Right kidney (tissue), 1 donor: ENCODE measurements at regions not wholly inside any gene's neighbourhood (a gene's known extent, or its start where the extent isn't known, plus 50 kb on each side); places are given as distances from the start of the nearest gene placed in this dataset.
"Not testable (repeated sequence)": the region's sequence is repeated elsewhere in the genome, so short reads cannot be mapped to it uniquely, and the experiment has no call there.

Experiments
- DNase-seq: peaks from one replicate; pipeline ENCODE4 v3.0.0-alpha.2; 2016

DNA sequence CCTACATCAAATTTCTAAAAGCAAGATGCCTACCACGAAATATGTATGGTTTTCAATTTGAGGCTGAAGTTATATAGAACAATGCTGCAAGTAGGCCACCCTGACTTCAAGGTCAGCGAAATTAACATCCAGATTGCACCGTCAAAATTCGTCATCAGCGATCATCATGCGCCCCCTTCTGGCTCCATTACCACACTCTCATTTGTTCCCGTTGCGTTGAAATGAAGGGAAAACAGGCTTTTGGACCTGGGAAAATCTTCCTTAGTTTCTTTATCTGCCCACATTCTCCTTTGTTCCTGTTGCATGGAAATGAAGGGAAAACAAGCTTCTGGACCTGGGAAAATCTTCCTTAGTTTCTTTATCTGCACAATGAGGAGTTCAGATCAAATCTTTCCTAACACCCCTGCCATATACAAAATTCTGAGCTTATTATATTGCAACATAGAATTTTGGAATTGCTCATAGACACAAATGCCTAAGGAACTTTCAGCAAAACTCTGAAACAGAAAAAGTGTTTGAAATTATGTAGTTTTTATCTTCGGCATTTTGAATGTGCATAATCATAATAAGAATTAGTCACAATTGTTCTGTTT, 98.2 kb upstream of the PRKCQ start:
- DNase-seq = peak; percentile 11

DNA sequence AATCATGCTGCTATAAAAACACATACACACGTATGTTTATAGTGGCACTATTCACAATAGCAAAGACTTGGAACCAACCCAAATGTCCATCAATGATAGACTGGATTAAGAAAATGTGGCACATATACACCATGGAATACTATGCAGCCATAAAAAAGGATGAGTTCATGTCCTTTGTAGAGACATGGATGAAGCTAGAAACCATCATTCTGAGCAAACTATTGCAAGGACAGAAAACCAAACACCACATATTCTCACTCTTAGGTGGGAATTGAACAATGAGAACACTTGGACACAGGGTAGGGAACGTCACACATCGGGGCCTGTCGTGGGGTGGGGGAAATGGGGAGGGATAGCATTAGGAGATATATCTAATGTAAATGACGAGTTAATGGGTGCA, 97.1 kb upstream of the PRKCQ start:
- DNase-seq = not testable (repeated sequence)

DNA sequence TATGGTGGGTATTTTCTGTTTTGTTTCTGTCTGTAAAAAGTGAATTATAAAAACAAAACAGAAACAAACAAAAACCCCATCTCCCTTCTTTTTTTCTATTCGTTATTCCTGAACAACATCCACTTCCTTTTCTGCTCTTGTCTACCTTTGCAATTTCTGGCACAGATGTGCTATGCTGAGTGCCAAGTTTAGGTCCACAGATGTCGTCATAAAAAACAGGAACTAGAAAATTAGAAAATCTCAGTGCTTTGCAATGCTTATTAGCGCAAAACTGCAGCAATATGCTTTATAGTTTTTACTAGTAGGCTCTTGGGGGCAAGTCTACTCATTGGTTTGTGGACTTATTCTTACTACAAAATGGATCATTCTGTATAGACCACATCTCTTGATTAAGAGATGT, 94.2 kb upstream of the PRKCQ start:
- DNase-seq = no peak

DNA sequence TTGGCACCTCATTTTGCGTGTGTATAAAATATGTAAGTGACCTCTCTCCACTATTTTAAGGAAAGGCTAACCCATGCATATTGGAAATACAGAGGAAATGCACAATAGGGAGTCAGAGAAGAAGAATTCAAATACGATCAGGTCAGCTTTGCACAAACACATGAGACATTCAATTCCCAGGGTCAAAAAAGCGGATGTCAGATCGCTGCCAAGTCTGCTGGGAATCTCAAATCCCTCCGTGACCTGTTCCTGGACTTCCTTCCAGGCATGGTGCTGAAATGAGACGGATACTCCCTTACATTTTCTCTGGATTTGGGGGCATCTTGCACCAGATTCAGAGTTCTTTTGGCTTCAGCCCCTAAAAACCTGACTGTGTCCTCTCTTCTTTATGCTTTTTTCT, 91.9 kb upstream of the PRKCQ start:
- DNase-seq = no peak

DNA sequence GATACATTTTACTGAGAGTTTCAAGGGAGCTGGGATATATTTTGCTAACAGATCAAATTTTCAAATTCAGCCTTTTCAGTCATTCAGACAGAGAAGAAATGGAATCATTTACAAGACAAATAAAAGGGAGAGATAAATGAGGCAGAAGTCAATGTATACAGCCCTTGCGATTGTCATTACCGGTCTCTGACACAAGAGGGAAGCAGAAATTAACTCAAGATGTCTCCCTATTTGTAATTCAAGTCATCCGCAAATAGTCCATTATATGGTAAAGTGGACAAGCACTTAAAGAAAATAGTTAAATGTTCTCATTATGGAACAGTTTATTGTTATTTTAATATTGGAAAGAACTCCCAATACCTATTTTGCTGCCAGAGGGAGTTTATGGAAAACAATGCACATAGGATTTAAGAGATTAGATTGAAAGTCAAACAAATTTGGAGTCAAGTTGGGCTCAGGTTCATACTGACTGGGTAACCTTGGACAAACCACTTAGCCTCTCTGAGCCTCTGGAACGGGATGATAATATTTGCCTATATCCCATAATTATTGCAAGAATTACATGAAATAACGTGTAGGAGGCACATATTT, 89.3 kb upstream of the PRKCQ start:
- no peak for DNase-seq

DNA sequence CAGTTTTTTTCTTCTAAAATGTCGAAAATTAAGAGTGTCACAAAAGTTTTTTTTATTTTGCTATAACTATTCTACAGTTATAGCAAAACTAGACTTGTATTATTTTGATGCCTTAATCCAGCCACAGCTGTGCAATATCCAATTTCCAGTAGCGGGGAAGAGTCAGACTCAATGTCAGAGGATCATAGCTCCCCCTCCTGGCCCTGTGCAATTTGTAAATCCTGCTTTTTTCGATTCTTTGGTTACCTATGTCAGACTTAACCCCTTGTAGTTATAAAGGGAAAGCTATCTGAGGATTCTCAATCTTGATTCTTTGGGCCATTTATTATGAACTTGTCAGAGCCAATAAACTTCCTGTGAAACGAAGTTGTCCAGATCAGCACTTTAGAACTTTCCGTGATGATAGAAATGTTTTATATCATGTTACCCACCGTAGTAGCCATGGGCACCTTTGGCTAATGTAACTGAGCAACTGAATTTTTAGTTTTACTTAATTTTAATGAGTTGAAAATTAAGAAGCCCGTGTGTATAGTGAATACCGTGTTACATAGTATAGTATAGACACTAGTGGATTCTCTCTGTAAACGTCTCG, 87.7 kb upstream of the PRKCQ start:
- peak; percentile 11 for DNase-seq

DNA sequence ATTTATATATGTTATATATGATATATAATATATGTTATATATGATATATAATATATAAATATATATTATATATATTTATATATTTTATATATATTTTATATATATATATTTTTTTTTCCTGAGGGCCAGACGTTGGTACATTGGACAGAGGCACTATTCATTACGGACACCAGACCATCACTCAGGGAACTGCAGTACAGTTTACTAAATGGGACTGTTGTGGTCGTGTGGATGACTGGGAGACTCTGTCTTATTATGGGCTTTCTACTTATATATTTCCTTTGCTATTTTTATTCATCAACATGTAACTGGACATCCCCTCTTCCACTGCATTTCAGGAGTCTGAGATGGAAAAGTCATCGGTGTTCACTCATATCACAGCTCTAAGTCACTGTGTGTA, 87.1 kb upstream of the PRKCQ start:
- DNase-seq = no peak

DNA sequence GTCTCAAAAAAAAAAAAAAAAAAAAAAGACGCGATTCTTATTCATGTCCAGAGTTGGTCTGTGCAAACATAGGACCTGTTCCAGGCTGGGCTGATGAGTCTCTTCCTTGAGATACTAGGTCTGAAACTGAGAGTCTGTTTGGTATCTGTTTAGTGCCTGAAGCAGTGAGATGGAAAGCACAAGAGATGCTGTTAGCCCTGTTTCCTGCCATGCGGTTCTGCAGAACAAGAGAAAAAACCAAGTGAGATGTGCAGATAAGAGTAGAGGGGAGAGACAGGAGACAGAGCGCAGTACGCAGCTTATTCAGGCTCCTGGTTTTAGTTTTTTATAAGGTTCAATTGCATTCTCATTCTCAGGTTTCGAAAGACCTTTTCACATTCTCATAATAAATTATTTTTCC, 85.8 kb upstream of the PRKCQ start:
- DNase-seq = no peak

DNA sequence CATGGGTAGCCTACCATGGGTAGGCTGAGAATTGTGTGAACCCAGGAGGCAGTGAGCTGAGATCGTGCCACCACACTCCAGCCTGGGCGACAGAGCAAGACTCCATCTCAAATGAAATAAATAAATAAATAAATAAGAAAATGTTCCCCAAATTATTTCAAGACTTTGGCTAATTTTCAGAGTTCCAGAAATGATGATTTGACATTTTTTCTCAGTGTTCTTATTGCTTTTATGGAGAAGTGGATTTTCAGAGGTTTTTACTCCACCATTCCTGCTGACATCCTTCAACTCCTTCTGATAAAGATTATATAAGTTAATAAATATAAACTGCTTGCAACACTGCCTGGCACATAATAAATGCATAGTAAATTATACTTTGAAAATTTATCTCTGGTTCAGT, 80.4 kb upstream of the PRKCQ start:
- no peak for DNase-seq

DNA sequence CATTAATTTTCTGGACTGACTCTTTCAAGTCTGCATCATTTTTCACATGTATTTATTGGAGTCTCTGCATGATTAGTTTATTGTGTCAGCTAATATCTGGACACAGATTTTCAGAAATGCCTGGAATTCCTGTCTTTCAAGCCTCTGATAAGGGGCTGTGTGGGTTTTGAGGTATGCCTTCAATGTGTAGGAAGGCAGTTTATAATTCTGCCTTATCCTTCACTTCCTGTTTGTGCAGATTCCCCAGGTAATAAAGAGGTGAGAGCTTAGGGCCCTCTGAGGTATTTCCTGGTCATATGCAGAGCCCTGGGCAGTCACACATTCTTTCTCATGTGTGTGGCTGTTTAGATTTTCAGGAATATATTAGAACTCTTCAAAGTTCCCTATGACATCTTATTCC, 79.4 kb upstream of the PRKCQ start:
- DNase-seq = no peak

DNA sequence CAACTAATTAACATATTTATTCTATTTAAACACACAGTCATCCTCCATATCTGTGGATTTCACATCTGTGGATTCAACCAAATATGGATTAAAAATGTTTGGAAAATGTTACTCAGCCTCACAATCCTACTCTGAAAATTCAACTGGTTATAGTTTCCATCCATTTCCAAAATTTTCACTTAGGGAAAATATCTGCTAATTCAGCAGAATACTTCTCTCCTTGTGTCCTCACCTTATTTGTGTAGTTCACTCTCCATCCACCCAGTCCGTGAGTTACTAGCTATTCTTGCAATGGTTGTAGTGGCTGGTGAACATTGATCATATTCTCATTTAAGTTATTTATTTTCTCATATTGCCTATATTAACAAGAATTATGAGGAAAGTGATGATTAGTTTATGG, 77.6 kb upstream of the PRKCQ start:
- DNase-seq = no peak

DNA sequence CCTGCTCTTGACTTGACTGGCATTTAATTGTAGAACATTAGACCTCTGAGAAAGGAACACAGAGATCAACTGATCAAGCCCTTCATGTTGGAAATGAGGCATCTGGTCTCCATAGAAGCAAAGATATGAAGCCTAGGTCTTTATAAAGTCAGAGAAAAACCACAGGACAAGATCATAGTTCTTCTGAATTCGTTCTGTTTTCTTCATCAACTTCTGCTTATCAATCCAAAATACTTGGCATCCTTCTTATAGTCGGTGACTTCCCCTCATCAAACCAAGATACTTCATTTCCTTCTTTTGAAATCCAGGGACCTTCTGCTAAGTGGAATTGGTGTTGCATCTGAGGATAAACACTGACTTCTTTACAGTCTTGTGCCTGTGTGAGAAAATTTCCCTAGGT, 77.1 kb upstream of the PRKCQ start:
- no peak for DNase-seq

DNA sequence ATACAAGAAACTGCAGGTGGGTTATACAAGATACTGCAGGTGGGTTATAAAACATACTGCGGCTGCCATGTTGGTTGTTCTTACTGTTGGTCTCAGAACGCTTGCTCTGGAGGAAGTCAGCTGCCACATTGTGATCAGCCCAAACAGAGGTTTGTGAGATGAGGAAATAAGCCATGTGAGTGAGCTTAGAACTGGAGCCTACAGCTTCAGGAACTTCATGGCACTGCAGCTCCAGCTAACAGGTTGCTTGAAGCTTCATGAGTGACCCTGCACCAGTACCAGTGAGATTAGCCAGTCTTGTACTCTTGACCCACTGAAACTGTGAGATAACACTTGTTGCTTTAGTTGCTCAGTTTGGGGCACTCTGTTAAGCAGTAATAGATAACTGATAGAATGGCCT, 74.5 kb upstream of the PRKCQ start:
- no peak for DNase-seq

DNA sequence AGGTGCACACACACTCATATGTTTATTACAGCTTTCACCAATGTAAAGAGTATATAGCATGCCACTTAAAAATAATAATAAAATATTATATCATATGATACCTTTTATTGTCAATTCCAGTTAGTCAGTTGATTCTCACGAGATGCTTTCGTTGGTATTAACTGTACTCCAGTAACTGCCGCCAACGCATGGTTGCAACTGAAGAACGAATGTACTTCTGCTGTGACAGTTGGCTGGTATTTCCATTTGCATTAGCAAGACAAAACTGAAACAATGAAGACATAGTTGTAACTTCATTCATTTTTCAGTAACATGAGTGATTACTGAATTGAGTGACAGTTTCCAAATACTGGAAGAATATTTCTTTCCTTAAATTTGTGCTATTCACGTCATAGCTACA, 70.5 kb upstream of the PRKCQ start:
- no peak for DNase-seq

DNA sequence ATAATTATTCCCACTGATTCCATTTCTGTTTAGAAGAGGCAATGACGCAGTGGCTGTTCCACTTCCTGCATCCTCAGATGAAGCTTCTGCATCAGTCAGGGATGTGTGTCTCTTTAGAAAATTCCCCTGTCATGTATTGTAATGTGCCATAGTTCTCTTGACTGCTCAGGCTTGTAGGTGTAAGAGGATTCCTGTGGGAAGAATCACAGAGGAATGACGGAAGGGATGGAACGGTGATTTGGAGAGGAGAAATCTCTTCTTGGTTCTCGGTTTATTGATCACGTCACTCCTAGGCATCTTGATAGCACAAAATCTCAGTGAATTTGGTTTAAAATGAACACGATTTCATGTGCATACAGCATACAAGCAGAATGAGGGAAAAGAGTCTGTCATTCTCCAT, 69.8 kb upstream of the PRKCQ start:
- DNase-seq = no peak

DNA sequence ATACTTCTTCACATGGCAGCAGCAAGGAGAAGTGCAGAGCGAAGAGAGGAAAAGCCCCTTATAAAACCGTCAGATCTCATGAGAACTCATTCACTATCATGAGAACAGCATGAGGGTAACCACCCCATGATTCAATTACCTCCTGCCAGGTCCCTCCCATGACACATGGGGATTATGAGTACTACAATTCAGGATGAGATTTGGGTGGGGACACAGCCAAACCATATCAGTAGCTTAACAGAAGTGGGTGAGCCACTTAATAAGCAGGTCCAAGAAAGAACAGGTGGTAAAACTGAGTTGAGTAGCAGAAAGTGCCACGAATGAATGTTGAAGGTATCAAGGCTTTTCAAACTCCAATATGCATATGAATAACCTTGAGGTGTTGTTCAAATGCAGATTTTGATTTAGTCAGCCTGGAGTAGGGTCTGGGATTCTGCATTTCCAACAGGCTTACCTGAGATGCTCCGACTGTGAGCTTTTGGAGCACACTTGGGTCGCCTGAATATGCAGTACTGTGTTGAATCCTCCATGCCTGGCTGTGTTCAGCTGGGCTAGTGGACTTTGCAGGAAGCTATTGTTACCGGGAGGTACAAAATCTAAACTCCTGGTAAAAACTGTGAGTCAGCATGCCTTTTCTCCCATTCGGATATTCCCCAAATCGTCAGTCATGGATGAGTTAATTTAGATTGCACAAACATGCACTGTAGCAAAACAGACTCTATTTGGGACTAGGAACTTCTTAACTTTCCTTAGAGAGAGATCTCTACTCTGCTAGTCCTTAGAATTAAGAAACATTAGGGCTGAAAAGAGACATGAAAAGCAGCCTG, 69.0 kb upstream of the PRKCQ start:
- DNase-seq = no peak

DNA sequence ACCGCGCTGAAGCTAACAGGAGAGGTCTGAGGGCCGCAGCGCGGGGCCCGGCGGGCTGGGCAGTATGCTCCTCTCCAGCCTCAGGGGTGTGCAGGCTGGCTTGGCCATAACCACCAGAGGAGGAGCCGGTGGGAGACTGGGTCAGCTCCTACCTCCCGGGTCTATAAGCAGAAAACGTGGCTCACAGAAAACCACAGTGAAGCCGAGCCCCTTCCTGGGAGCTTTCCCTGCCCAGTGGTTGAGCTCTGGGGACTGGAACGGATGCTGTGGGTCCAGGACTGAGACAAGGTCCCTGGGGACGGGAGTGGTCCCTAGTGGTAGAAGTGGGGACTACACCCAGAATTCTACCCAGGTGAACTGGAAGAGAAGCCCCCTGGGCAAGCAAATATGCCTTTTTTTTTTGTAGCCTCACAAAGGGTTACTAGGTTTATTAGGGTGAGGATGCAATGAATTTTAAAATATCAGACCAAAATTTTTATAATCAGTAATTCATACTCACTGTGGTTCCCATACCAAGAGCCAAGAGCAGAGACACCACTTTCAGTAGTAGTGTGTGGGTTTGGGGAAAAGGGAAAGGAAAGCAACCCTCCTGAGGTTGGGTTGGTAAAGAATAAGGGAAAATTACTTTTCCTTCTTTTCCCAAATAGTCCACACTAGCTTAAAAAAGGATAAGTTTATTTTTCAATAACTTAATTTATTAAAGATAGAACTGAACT, 67.9 kb upstream of the PRKCQ start:
- DNase-seq = peak; percentile 25

DNA sequence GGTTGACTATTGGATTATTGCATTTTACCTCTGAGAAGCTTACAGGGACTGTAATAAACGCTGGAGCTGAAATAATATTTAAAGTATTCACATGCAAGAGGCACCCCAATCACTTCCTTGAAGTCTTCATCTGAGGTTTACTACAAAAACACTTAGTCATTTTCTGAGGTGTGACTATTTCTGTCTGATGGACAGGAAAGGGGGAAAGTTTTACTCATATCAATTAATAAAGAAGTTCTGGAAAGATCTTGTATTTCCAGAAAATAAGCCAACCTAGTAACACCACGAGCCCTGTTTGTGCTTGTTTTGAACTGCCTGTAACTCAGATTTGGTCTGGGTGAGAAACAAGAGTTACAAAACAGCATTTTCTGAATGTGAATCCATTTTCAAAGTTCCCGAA, 63.9 kb upstream of the PRKCQ start:
- no peak for DNase-seq

DNA sequence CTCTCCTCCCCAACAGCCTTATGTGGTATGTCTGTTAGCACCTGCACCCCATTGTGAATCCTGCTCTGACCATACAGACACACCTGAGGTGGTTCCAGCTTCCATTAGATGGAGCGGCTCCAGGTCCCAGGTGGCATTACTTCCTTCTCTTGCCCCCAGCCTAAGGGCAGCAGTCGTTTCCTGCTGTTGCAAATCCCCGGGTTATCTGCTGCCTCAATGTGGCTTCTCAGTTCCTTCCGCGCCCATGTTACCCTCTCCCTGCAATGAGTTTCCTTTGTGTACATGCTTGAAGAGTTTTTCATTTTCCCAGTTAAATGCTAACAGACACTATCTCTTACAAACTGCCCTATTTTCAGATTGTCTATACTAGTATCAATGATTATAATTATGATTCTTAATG, 62.8 kb upstream of the PRKCQ start:
- DNase-seq = no peak

DNA sequence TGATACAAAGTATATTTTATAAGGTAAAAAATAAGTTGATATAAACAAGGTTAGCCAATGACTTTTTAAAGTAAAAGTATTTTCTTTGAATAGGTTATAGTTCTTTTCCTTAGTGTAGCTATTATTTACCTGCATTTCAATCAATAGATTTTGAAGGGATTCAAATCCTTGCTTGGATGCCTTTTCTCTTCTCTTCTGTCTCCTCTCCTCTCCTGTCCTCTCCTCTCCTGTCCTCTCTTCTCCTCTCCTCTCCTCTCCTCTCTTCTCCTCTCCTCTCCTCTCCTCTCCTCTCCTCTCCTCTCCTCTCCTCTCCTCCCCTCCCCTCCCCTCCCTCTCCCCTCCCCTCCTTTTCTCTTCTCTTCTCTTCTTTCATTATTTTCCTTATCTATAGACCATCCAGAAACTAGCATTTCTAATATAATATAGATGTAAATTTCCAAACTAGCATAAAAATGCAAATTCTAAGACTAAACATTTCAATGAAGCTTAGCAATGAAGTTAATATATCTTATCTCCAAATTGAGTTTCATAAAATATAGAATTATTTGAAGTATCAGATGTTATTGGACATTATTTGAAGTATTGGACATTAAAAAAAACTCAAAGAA, 60.5 kb upstream of the PRKCQ start:
- DNase-seq = no peak

DNA sequence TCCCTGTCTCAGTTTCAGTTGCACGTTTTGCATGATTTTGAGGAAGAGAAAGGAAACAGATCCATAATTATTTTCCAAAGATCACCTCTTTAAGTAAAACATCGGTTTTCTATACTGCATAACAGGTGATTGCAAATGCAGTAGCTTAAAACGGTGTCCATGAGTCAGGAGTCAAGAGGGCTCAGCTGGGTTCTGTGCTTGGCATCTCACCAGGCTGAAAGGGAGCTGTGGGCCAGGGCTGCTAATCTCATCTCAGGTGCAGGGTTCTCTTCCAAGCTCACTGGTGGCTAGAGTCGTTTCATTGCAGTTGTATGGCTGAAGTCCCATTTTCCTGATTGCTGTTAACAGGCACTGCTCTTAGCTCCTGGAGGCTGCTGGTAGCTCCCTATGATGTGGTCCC, 57.0 kb upstream of the PRKCQ start:
- no peak for DNase-seq

DNA sequence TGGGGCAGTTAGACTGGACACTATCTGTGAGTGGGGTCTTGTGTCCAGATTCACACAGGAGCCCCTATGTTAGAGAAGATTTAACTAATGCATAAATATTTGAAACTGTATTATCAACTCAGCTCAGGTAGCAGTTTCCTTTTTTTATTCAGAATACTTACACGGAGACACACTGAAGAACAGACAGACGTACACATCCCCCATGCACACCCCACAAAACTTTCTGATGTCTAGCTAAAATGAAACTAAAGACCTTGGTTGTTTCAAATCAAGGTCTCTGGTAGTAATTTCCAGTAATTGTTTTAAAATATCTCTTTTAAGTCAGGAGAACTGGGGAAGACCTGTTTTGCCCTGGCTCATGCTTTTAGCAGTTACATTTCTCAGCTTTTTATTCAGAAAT, 55.7 kb upstream of the PRKCQ start:
- no peak for DNase-seq
